Neural crest cell (in vitro differentiated cells): ENCODE measurements at regions not wholly inside any gene's neighbourhood (a gene's known extent, or its start where the extent isn't known, plus 50 kb on each side); places are given as distances from the start of the nearest gene placed in this dataset.

ENCODE experiments used
- DNase-seq: peaks from one replicate; pipeline ENCODE4 v3.0.0; 2021; ENCODE audit warnings: low read depth, mixed read lengths, low spot score
- H3K27ac Mint-ChIP-seq: one replicate; pipeline ENCODE4 v1.8.0; 2021; ENCODE audit warnings: mild to moderate bottlenecking, mixed read lengths; ENCODE audit not compliant: unreplicated experiment
- H3K27me3 Mint-ChIP-seq: 2 replicates; pipeline ENCODE4 v1.8.0; 2021; ENCODE audit warnings: low read depth, mild to moderate bottlenecking, mixed read lengths
- H3K36me3 Mint-ChIP-seq: 2 replicates; pipeline ENCODE4 v1.8.0; 2021; ENCODE audit warnings: low read depth, mild to moderate bottlenecking, mixed read lengths
- H3K4me1 Mint-ChIP-seq: 2 replicates; pipeline ENCODE4 v1.8.0; 2021; ENCODE audit warnings: mixed read lengths
- H3K4me3 Mint-ChIP-seq: one replicate; pipeline ENCODE4 v1.8.0; 2021; ENCODE audit warnings: mild to moderate bottlenecking, mixed read lengths
- H3K9me3 Mint-ChIP-seq: 2 replicates; pipeline ENCODE4 v1.8.0; 2021; ENCODE audit warnings: mixed read lengths
- TF ChIP-seq, protein P1 (sequence below): fragments of 200-600 bp; sonication (generic); conservative IDR thresholded peaks from 2 replicates; pipeline ENCODE4 v1.5.0; 2021; ENCODE audit warnings: antibody characterized with exemption, mild to moderate bottlenecking

GRCh38 chr2:144941743-144942488 lies 422.0 kb upstream of the ZEB2 start:
- H3K27me3 Mint-ChIP-seq = no peaks in the 10 kb centered on the region
- H3K36me3 Mint-ChIP-seq = peaks cover 2% of the 10 kb centered on the region
- H3K9me3 Mint-ChIP-seq = peaks cover 3% of the 10 kb centered on the region
- TF ChIP-seq, protein P1, sequence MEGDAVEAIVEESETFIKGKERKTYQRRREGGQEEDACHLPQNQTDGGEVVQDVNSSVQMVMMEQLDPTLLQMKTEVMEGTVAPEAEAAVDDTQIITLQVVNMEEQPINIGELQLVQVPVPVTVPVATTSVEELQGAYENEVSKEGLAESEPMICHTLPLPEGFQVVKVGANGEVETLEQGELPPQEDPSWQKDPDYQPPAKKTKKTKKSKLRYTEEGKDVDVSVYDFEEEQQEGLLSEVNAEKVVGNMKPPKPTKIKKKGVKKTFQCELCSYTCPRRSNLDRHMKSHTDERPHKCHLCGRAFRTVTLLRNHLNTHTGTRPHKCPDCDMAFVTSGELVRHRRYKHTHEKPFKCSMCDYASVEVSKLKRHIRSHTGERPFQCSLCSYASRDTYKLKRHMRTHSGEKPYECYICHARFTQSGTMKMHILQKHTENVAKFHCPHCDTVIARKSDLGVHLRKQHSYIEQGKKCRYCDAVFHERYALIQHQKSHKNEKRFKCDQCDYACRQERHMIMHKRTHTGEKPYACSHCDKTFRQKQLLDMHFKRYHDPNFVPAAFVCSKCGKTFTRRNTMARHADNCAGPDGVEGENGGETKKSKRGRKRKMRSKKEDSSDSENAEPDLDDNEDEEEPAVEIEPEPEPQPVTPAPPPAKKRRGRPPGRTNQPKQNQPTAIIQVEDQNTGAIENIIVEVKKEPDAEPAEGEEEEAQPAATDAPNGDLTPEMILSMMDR = no peak
- no peak overlapping the region for H3K4me3 Mint-ChIP-seq
- H3K4me1 Mint-ChIP-seq = peaks cover 64% of the 10 kb centered on the region
- no peak overlapping the region for H3K27ac Mint-ChIP-seq
- no peak for DNase-seq

GRCh38 chr2:144939590-144939989 lies 419.7 kb upstream of the ZEB2 start:
- H3K27ac Mint-ChIP-seq = no peak overlapping the region
- TF ChIP-seq, protein P1 = no peak
- H3K9me3 Mint-ChIP-seq = peaks cover 3% of the 10 kb centered on the region
- DNase-seq = no peak
- H3K36me3 Mint-ChIP-seq = peaks cover 2% of the 10 kb centered on the region
- no peaks in the 10 kb centered on the region for H3K27me3 Mint-ChIP-seq
- H3K4me1 Mint-ChIP-seq = peaks cover 65% of the 10 kb centered on the region
- no peak overlapping the region for H3K4me3 Mint-ChIP-seq

- no peak for DNase-seq
- Mint-ChIP-seq H3K4me1 (peaks cover 54% of the 10 kb centered on the region), H3K27me3 (no peaks in the 10 kb centered on the region), H3K36me3 (peaks cover 2% of the 10 kb centered on the region), H3K4me3 (no peak overlapping the region), H3K27ac (peak overlapping the region; percentile 86), H3K9me3 (peaks cover 3% of the 10 kb centered on the region)
- TF ChIP-seq, protein P1 = no peak
These were observed 418.2 kb upstream of the ZEB2 start for GRCh38 chr2:144937910-144938709.

- no peak for DNase-seq
- TF ChIP-seq, protein P1 = no peak
- Mint-ChIP-seq H3K4me3 (no peak overlapping the region), H3K9me3 (peaks cover 3% of the 10 kb centered on the region), H3K27me3 (no peaks in the 10 kb centered on the region), H3K4me1 (peaks cover 43% of the 10 kb centered on the region), H3K36me3 (peaks cover 2% of the 10 kb centered on the region), H3K27ac (no peak overlapping the region)
These were observed 417.1 kb upstream of the ZEB2 start for GRCh38 chr2:144937066-144937465.

- Mint-ChIP-seq H3K4me3 (no peak overlapping the region), H3K27ac (no peak overlapping the region)
- TF ChIP-seq, protein P1 = no peak
These were observed 416.5 kb upstream of the ZEB2 start for GRCh38 chr2:144936442-144936841.

More at GRCh38 chr2:144936442-144936841, 416.5 kb upstream of the ZEB2 start:
- no peak for DNase-seq
- Mint-ChIP-seq H3K36me3 (peaks cover 2% of the 10 kb centered on the region), H3K9me3 (peaks cover 3% of the 10 kb centered on the region), H3K4me1 (peaks cover 39% of the 10 kb centered on the region), H3K27me3 (no peaks in the 10 kb centered on the region)
